SU-DHL-6 (cell line): ENCODE measurements at regions not wholly inside any gene's neighbourhood (a gene's known extent, or its start where the extent isn't known, plus 50 kb on each side); places are given as distances from the start of the nearest gene placed in this dataset.

Experiments
- CTCF ChIP-seq: fragments of 200-600 bp; sonication (generic); IDR thresholded peaks from one replicate; pipeline ENCODE4 v1.5.1; 2017; ENCODE audit warnings: antibody characterized with exemption, mild to moderate bottlenecking, low read length, moderate library complexity; ENCODE audit not compliant: insufficient read depth, poor library complexity, severe bottlenecking
- EZH2phosphoT487 ChIP-seq: fragments of 200-600 bp; sonication (generic), shearing (Covaris generic); conservative IDR thresholded peaks from 2 replicates; pipeline ENCODE4 v1.6.1; 2018; ENCODE audit warnings: mild to moderate bottlenecking, antibody characterized with exemption, low read length, moderate library complexity, mixed read lengths

DNA sequence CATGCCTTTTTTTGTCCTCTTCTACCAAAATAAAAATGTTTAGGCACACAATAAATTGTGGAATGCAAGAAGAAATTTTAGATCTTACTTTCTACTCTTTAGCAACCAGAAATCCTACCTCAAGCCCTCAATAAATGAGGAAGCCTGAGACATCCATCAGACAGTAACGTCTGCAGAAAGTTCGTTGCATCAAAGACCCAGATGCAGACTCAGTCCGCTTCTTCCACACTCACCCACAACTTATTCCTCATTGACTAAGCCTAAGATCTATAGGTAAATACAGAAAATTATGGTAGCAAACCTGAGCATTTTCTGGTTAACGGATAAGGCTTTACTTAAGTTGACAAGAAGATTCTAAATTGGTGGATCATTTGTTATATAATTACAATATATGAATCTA, 579.4 kb upstream of the ID2 start:
- TF ChIP-seq CTCF (no peak), EZH2phosphoT487 (no peak)
